Panc1 (cell line): ENCODE measurements at regions not wholly inside any gene's neighbourhood (a gene's known extent, or its start where the extent isn't known, plus 50 kb on each side); places are given as distances from the start of the nearest gene placed in this dataset.

Source experiments
- ATAC-seq: fragments of 200-7000 bp; cut with Tn5 transposase; 2 replicates; pipeline ENCODE4 v1.9.1; 2020; ENCODE audit warnings: mild to moderate bottlenecking, moderate library complexity
- BruUV-seq: library from RNA; stranded (reverse); fragments of 400-500 nt; replicated peaks from 2 replicates; lab custom pipeline; 2021; lab: Mats Ljungman, UMichigan
- CTCF ChIA-PET: fragments of 300-600 bp; sonication (Branson Sonifier 250); formaldehyde crosslinking; loops from one replicate; lab custom pipeline; 2022; ENCODE audit warnings: antibody characterized with exemption; lab: Charles Lee
- POLR2A ChIA-PET: fragments of 300-600 bp; sonication (Branson Sonifier 250); formaldehyde crosslinking; loops from one replicate; lab custom pipeline; 2022; ENCODE audit warnings: antibody characterized with exemption; lab: Charles Lee
- DNase-seq: peaks from one replicate; pipeline ENCODE4 v3.0.0-alpha.2; 2010; ENCODE audit warnings: low read depth, low spot score
- H3K27ac ChIP-seq: 2 replicates; pipeline ENCODE4 v1.5.1; 2011; ENCODE audit warnings: mild to moderate bottlenecking, low read length, inconsistent platforms
- H3K27me3 ChIP-seq: fragments of 200-500 bp; sonication (Bioruptor generic); 2 replicates; pipeline ENCODE4 v1.6.0; 2014; ENCODE audit warnings: low read length, inconsistent platforms; ENCODE audit not compliant: control insufficient read depth, insufficient read depth
- H3K36me3 ChIP-seq: fragments of 200-500 bp; sonication (Bioruptor generic); 2 replicates; pipeline ENCODE4 v1.5.1; 2014; ENCODE audit warnings: inconsistent platforms, mild to moderate bottlenecking, low read length, moderate library complexity; ENCODE audit not compliant: control insufficient read depth, insufficient read depth
- H3K4me1 ChIP-seq: 2 replicates; pipeline ENCODE4 v1.5.1; 2011; ENCODE audit warnings: inconsistent platforms, mild to moderate bottlenecking, low read length, moderate library complexity; ENCODE audit not compliant: control insufficient read depth, insufficient read depth
- H3K4me3 ChIP-seq, 2 experiments: 2 replicates each; pipeline ENCODE4 v1.5.1; 2011 to 2012; ENCODE audit warnings: low read depth in 2 of 2, low read length in 2 of 2, mild to moderate bottlenecking in 2 of 2, inconsistent platforms in 1 of 2, moderate library complexity in 1 of 2
- H3K9me3 ChIP-seq: fragments of 200-500 bp; sonication (Bioruptor generic); 2 replicates; pipeline ENCODE4 v1.5.1; 2014; ENCODE audit warnings: low read depth, mild to moderate bottlenecking, inconsistent platforms, low read length, moderate library complexity; ENCODE audit not compliant: control insufficient read depth, insufficient read depth
- CTCF ChIP-seq: fragments of 450-650 bp; IDR thresholded peaks from 2 replicates; pipeline ENCODE4 v1.5.1; 2017; ENCODE audit warnings: mild to moderate bottlenecking
- POLR2AphosphoS5 ChIP-seq: IDR thresholded peaks from 2 replicates; pipeline ENCODE4 v1.6.1; 2012; ENCODE audit warnings: mild to moderate bottlenecking, low read depth, low read length, moderate library complexity
- REST ChIP-seq, 2 experiments: IDR thresholded peaks; 2 replicates each; pipeline ENCODE4 v1.6.1; 2011 to 2012; ENCODE audit warnings: low read depth in 2 of 2, control low read depth in 1 of 2, low read length in 1 of 2, mild to moderate bottlenecking in 1 of 2, moderate library complexity in 1 of 2; ENCODE audit not compliant: insufficient read depth in 1 of 2
- SIN3A ChIP-seq: IDR thresholded peaks from 2 replicates; pipeline ENCODE4 v1.6.1; 2012; ENCODE audit warnings: low read depth, mild to moderate bottlenecking, low read length, moderate library complexity, borderline replicate concordance; ENCODE audit not compliant: insufficient read depth
- TCF7L2 ChIP-seq: IDR thresholded peaks from 2 replicates; pipeline ENCODE4 v1.6.1; 2011; ENCODE audit warnings: mild to moderate bottlenecking, low read depth, low read length, inconsistent platforms
- in situ Hi-C: cut with HindIII; loops from 2 replicates; pipeline ENCODE4 v1.10.0; 2016; ENCODE audit warnings: low sequenced_read_pairs, low pct_unique_long_range_greater_than_20kb
- intact Hi-C: fragments of 100-400 bp; cut with micrococcal nuclease; formaldehyde crosslinking; loops from one replicate; pipeline ENCODE4 v1.10.0; 2022; ENCODE audit not compliant: unreplicated experiment

- H3K9me3 ChIP-seq, result no peaks in the 10 kb centered on the region
- in situ Hi-C loops (no loop called here), intact Hi-C loops (no loop called here)
- no peak for ATAC-seq
- DNase-seq, result no peak
- ChIA-PET POLR2A (no interaction called here), CTCF (interaction anchor here (0.7 kb wide), 1 partner anchor 602 kb away, joined by 5 read pairs; no protein-coding TSS in a partner anchor)
- no peak overlapping the region for H3K27ac ChIP-seq
- no peaks in the 10 kb centered on the region for H3K27me3 ChIP-seq
- no peaks in the 10 kb centered on the region for H3K36me3 ChIP-seq
- H3K4me1 ChIP-seq, result no peaks in the 10 kb centered on the region
- TF ChIP-seq REST (IDR thresholded peaks at IDR 0.05; ENCODE audit: insufficient read depth in 1 of 2, low read depth in 2 of 2, low read length in 1 of 2) (no peak), CTCF (no peak), POLR2AphosphoS5 (no peak), SIN3A (no peak), TCF7L2 (no peak)
- BruUV-seq, result no TSS peak
- no peak overlapping the region for H3K4me3 ChIP-seq
These were observed 84.9 kb downstream of the EDEM1 start for GRCh38 chr3:5272387-5272786.

GRCh38 chr3:5274091-5274490, 86.6 kb downstream of the EDEM1 start:
- no peak overlapping the region for H3K27ac ChIP-seq
- H3K27me3 ChIP-seq, result no peaks in the 10 kb centered on the region
- H3K36me3 ChIP-seq, result no peaks in the 10 kb centered on the region
- intact Hi-C loops, result no loop called here
- ATAC-seq, result no peak
- ChIA-PET POLR2A (no interaction called here), CTCF (interaction anchor here (0.6 kb wide), 1 partner anchor 116 kb away, joined by 9 read pairs; no protein-coding TSS in a partner anchor)
- in situ Hi-C loops, result no loop called here
- no peaks in the 10 kb centered on the region for H3K9me3 ChIP-seq
- DNase-seq, result no peak
- no TSS peak for BruUV-seq
- H3K4me1 ChIP-seq, result no peaks in the 10 kb centered on the region
- no peak overlapping the region for H3K4me3 ChIP-seq
- TF ChIP-seq CTCF (no peak), TCF7L2 (no peak), SIN3A (no peak), POLR2AphosphoS5 (no peak), REST (IDR thresholded peaks at IDR 0.05; ENCODE audit: insufficient read depth in 1 of 2, low read depth in 2 of 2, low read length in 1 of 2) (no peak)
